GM12874 (cell line): ENCODE measurements at regions not wholly inside any gene's neighbourhood (a gene's known extent, or its start where the extent isn't known, plus 50 kb on each side); places are given as distances from the start of the nearest gene placed in this dataset.

Experiments used
- CTCF ChIP-seq: IDR thresholded peaks from 2 replicates; pipeline ENCODE4 v1.5.1; 2011; ENCODE audit warnings: low read depth, mild to moderate bottlenecking, control low read depth, low read length, moderate library complexity; ENCODE audit not compliant: insufficient read depth

GRCh38 chr4:184938871-184939270 lies 79.4 kb upstream of the HELT start:
- no peak for TF ChIP-seq CTCF

DNA sequence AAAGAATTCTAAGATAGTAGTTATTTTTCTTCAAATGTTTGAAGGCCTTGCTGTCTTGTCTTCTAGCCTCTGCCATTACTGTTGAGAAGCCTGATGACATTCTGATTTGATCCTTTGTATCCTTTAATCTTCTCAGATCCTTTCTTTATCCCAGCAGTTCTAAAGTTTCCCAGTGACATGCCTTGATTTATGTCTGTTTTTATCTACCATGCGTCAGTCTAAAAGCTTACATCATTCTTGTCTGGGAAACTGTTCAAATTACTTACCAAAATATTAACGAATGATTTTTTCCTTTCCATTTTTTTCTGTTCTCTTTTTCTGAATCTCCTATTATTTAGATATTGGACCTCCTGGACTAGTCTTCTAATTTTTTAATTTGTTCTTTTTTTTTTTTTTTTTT lies 78.3 kb upstream of the HELT start:
- TF ChIP-seq CTCF, result no peak

- no peak for TF ChIP-seq CTCF
Observed at GRCh38 chr4:184940500-184940899, 77.8 kb upstream of the HELT start.

DNA sequence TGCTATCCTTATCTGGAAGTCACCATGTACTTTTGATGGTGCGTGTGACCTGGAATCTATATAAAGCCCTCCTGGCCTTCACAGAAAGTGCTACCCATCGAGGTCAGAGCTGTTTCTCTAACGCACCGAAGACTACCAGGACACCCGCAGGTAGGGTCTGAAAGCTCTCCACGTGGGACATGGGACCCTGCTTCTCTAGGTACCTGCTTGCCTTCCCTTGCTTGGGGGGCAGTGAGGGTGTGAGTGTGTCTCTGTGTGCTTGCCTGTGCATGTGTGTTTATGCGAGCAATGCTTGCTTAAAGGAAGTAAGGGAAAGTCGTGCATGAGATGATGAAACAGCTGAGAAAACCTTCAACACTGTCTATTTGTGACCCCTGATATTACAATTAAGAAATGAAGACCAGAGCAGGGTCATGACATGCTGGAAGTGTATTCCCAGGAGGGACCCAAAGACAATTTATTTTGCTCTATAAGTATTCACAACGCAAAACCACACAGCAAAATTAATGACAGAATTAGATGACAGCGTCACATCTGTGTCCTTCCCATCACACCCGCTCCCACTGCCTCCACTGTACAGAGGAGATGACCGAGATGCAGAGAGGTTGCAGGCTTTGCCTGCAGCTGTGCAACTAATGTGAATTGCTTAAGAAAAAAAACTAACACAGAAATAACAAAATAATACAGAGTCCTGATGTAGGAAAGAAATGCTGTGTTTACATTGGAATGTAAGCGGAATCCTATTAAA lies 76.4 kb upstream of the HELT start:
- TF ChIP-seq CTCF, result no peak

GRCh38 chr4:184942444-184943425 lies 75.6 kb upstream of the HELT start:
- no peak for TF ChIP-seq CTCF

- no peak for TF ChIP-seq CTCF
Observed at GRCh38 chr4:184949020-184949419, 69.3 kb upstream of the HELT start.

- TF ChIP-seq CTCF, result no peak
Observed at GRCh38 chr4:184950117-184950830, 68.0 kb upstream of the HELT start.
